K562 (cell line): ENCODE measurements at regions not wholly inside any gene's neighbourhood (a gene's known extent, or its start where the extent isn't known, plus 50 kb on each side); places are given as distances from the start of the nearest gene placed in this dataset.

ENCODE experiments used
- ATAC-seq: fragments of 200-7000 bp; cut with Tn5 transposase; 3 replicates; pipeline ENCODE4 v1.9.1; 2020; ENCODE audit warnings: moderate library complexity
- BruUV-seq: library from RNA; stranded (reverse); fragments of 400-500 nt; replicated peaks from 2 replicates; lab custom pipeline; 2021; lab: Mats Ljungman, UMichigan
- CTCF ChIA-PET: fragments of 300-600 bp; formaldehyde crosslinking; extraction: SDS; loops from one replicate; lab custom pipeline; 2021; ENCODE audit warnings: low intra/inter-chr PET ratio; lab: Yijun Ruan, JAX
- POLR2A ChIA-PET: fragments of 300-600, 350-650 bp; sonication (Branson Sonifier 250); formaldehyde crosslinking; extraction: SDS; loops from one replicate; lab custom pipeline; 2021; ENCODE audit warnings: antibody characterized with exemption, inconsistent platforms; lab: Yijun Ruan, JAX
- DNase-seq, 4 experiments: peaks; one replicate each; pipeline versions ENCODE4 v3.0.0 to v3.0.0-alpha.2; 2011 to 2018; ENCODE audit warnings: low spot score in 3 of 4, mixed read lengths in 3 of 4; ENCODE audit errors: extremely low read depth in 1 of 4
- FAIRE-seq: peaks from 2 replicates; lab custom pipeline; 2011; peaks lifted over from hg19 to GRCh38; lab: Jason Lieb, UNC
- H2AFZ ChIP-seq: 2 replicates; pipeline ENCODE4 v1.6.0; 2011; ENCODE audit warnings: low read depth, low read length, control low read depth, inconsistent platforms
- H3K27ac ChIP-seq: fragments of 200-600 bp; 3 replicates; pipeline ENCODE4 v1.8.0; 2011; ENCODE audit warnings: low read depth, mild to moderate bottlenecking, control low read depth, inconsistent platforms, low read length, moderate library complexity, mixed read lengths; ENCODE audit errors: extremely low read depth
- H3K27me3 ChIP-seq, 2 experiments: fragments of 300-600 bp in 1 of 2; 2 replicates in 1 of 2; 3 replicates in 1 of 2; pipeline versions ENCODE4 v1.6.0 to v1.8.0; 2011; ENCODE audit warnings: inconsistent platforms in 2 of 2, low read length in 2 of 2, mild to moderate bottlenecking in 1 of 2, mixed read lengths in 1 of 2, moderate library complexity in 1 of 2; ENCODE audit not compliant: control insufficient read depth in 2 of 2, insufficient read depth in 2 of 2
- H3K36me3 ChIP-seq: fragments of 300-600 bp; 3 replicates; pipeline ENCODE4 v1.8.0; 2011; ENCODE audit warnings: mild to moderate bottlenecking, low read length, inconsistent platforms; ENCODE audit not compliant: control insufficient read depth, insufficient read depth
- H3K4me1 ChIP-seq, 2 experiments: fragments of 200-600 bp in 1 of 2; replicated peaks in 1 of 2; 2 replicates in 1 of 2; 3 replicates in 1 of 2; pipeline versions ENCODE4 v1.5.1 to v1.8.0; 2011; ENCODE audit warnings: inconsistent platforms in 2 of 2, low read length in 2 of 2, mild to moderate bottlenecking in 1 of 2, mixed read lengths in 1 of 2, moderate library complexity in 1 of 2; ENCODE audit not compliant: control insufficient read depth in 2 of 2, insufficient read depth in 2 of 2
- H3K4me2 ChIP-seq: 2 replicates; pipeline ENCODE4 v1.6.1; 2011; ENCODE audit warnings: low read length, control low read depth, inconsistent platforms, mixed read lengths; ENCODE audit not compliant: insufficient read depth
- H3K4me3 ChIP-seq: fragments of 200-600 bp; sonication (generic), shearing (Covaris generic); 2 replicates; pipeline ENCODE4 v1.5.1; 2016; ENCODE audit warnings: control low read depth, inconsistent platforms
- H3K79me2 ChIP-seq: fragments of 200-600 bp; 3 replicates; pipeline ENCODE4 v1.8.0; 2011; ENCODE audit warnings: low read length, inconsistent platforms; ENCODE audit not compliant: control insufficient read depth, insufficient read depth
- H3K9ac ChIP-seq, 2 experiments: 2 replicates each; pipeline versions ENCODE4 v1.6.0 to v1.6.1; 2011; ENCODE audit warnings: low read depth in 2 of 2, low read length in 2 of 2, control low read depth in 1 of 2, inconsistent platforms in 1 of 2, mild to moderate bottlenecking in 1 of 2, mixed read lengths in 1 of 2; ENCODE audit not compliant: insufficient read depth in 1 of 2
- H3K9me1 ChIP-seq: one replicate; pipeline ENCODE4 v1.6.0; 2011; ENCODE audit warnings: inconsistent platforms, mild to moderate bottlenecking, low read length, moderate library complexity; ENCODE audit not compliant: control insufficient read depth, insufficient read depth
- H3K9me3 ChIP-seq: replicated peaks from 2 replicates; pipeline ENCODE4 v1.5.1; 2011; ENCODE audit warnings: low read depth, low read length, inconsistent platforms; ENCODE audit not compliant: control insufficient read depth, insufficient read depth
- H4K20me1 ChIP-seq: replicated peaks from 2 replicates; pipeline ENCODE4 v1.6.1; 2011; ENCODE audit warnings: low read length, inconsistent platforms, mixed read lengths; ENCODE audit not compliant: control insufficient read depth, insufficient read depth
- CREB3 ChIP-seq: fragments of 450-650 bp; conservative IDR thresholded peaks from 2 replicates; pipeline ENCODE4 v1.6.1; 2016; ENCODE audit warnings: missing genetic modification characterization, low read depth, mild to moderate bottlenecking, missing compliant biosample characterization, moderate library complexity
- FOXJ2 ChIP-seq: fragments of 200-800 bp; sonication (Bioruptor generic); IDR thresholded peaks from 2 replicates; pipeline ENCODE4 v1.6.1; 2016; ENCODE audit warnings: missing genetic modification characterization, missing compliant biosample characterization
- KLF13 ChIP-seq: fragments of 450-650 bp; IDR thresholded peaks from 2 replicates; pipeline ENCODE4 v1.6.1; 2016; ENCODE audit warnings: missing genetic modification characterization, low read depth, mild to moderate bottlenecking, missing compliant biosample characterization, moderate library complexity, borderline replicate concordance
- MEIS2 ChIP-seq: fragments of 450-650 bp; IDR thresholded peaks from 2 replicates; pipeline ENCODE4 v1.6.1; 2014; ENCODE audit warnings: mild to moderate bottlenecking; ENCODE audit not compliant: partially characterized antibody
- PBX2 ChIP-seq, 2 experiments: IDR thresholded peaks in 1 of 2; conservative IDR thresholded peaks in 1 of 2; 2 replicates each; pipeline ENCODE4 v1.6.1; 2016; ENCODE audit warnings: low read depth in 2 of 2, mild to moderate bottlenecking in 1 of 2, missing compliant biosample characterization in 1 of 2, missing genetic modification characterization in 1 of 2, moderate library complexity in 1 of 2
- SAFB2 ChIP-seq: fragments of 200-400 bp; formaldehyde crosslinking; IDR thresholded peaks from 2 replicates; pipeline ENCODE4 v1.6.1; 2018; ENCODE audit warnings: borderline replicate concordance, low read length, low read depth, moderate library complexity; ENCODE audit not compliant: severe bottlenecking
- SMARCA4 ChIP-seq: fragments of 450-650 bp; IDR thresholded peaks from 2 replicates; pipeline ENCODE4 v1.6.1; 2016
- SMARCE1 ChIP-seq: fragments of 450-650 bp; IDR thresholded peaks from 2 replicates; pipeline ENCODE4 v1.7.1; 2016; ENCODE audit warnings: mild to moderate bottlenecking
- SOX6 ChIP-seq: fragments of 450-650 bp; IDR thresholded peaks from 2 replicates; pipeline ENCODE4 v1.6.1; 2014; ENCODE audit warnings: mild to moderate bottlenecking
- SPI1 ChIP-seq: IDR thresholded peaks from 2 replicates; pipeline ENCODE4 v1.6.1; 2011; ENCODE audit warnings: low read depth, low read length, control low read depth, borderline replicate concordance
- USF1 ChIP-seq: sonication (generic); formaldehyde crosslinking; IDR thresholded peaks from 2 replicates; pipeline ENCODE4 v1.9.0; 2022; ENCODE audit warnings: mild to moderate bottlenecking, missing genetic modification reagents
- in situ Hi-C: fragments of 300-500 bp; cut with MboI; formaldehyde crosslinking; loops from 4 replicates; pipeline ENCODE4 v1.15.0; 2018; ENCODE audit warnings: inconsistent platforms, mixed read lengths
- intact Hi-C: fragments of 100-400 bp; cut with micrococcal nuclease; formaldehyde crosslinking; loops from 2 replicates; pipeline ENCODE4 v1.14.2; 2022

- no TSS peak for BruUV-seq
- in situ Hi-C loops: no loop called here
Observed at GRCh38 chr21:22164912-22165311, 1166.7 kb downstream of the NCAM2 start.

More at GRCh38 chr21:22164912-22165311, 1166.7 kb downstream of the NCAM2 start:
- Histone ChIP-seq H2AFZ (no peak overlapping the region), H3K36me3 (peaks cover 3% of the 10 kb centered on the region; the same call in 1 of the 3 replicates), H4K20me1 (no peaks in the 10 kb centered on the region), H3K4me1 (no peaks in the 10 kb centered on the region), H3K9me3 (no peaks in the 10 kb centered on the region), H3K79me2 (0 out of 3 replicates have a peak, but pooled peaks cover 4% of the 10 kb centered on the region), H3K9me1 (no peaks in the 10 kb centered on the region), H3K4me3 (no peak overlapping the region), H3K9ac (no peak overlapping the region), H3K27me3 (no peaks in the 10 kb centered on the region), H3K4me2 (no peak overlapping the region), H3K27ac (no peak overlapping the region)
- DNase-seq: peak in 1 of 4 experiments; percentile 2
- TF ChIP-seq SMARCA4 (0 out of 2 replicates have a peak, but pooled peaks have one; percentile 17), SMARCE1 (peak; percentile 38; the same call in 1 of the 2 replicates), CREB3 (tag) (no peak), MEIS2 (peak; percentile 79), KLF13 (tag) (no peak), FOXJ2 (peak; percentile 45; the same call in 1 of the 2 replicates), USF1 (CRISPR knock-in tag) (no peak), SOX6 (peak; percentile 65), SPI1 (peak; percentile 91), PBX2 (CRISPR knock-in tag; IDR thresholded peaks at IDR 0.05; ENCODE audit: low read depth) (no peak), PBX2 (tag; conservative IDR thresholded peaks at IDR 0.05; ENCODE audit: low read depth) (peak; percentile 86), SAFB2 (no peak)
- ATAC-seq: peak; percentile 32; the same call in 1 of the 3 replicates
- ChIA-PET POLR2A (no interaction called here), CTCF (no interaction called here)
- peak; percentile 23 for FAIRE-seq
- intact Hi-C loops: no loop called here
